ENCODE measurements at regions not wholly inside any gene's neighbourhood (a gene's known extent, or its start where the extent isn't known, plus 50 kb on each side); places are given as distances from the start of the nearest gene placed in this dataset.

DNA sequence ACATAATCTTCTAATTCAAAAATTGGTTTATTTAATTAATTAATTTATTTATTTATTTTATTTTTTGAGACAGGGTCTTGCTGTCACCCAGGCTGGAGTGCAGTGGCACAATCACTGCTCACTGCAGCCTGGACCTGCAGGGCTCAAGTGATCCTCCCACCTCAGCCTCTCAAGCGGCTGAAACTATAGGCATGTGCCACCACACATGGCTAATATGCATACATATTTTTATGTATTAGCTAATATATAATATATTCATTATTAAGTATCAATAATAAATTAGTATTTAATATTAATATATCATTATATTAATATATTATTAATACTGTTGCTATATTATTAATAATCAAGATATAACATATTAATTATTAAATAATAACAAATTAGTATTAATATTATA lies 406.7 kb downstream of the GPATCH2 start:
- TF ChIP-seq, protein P1, sequence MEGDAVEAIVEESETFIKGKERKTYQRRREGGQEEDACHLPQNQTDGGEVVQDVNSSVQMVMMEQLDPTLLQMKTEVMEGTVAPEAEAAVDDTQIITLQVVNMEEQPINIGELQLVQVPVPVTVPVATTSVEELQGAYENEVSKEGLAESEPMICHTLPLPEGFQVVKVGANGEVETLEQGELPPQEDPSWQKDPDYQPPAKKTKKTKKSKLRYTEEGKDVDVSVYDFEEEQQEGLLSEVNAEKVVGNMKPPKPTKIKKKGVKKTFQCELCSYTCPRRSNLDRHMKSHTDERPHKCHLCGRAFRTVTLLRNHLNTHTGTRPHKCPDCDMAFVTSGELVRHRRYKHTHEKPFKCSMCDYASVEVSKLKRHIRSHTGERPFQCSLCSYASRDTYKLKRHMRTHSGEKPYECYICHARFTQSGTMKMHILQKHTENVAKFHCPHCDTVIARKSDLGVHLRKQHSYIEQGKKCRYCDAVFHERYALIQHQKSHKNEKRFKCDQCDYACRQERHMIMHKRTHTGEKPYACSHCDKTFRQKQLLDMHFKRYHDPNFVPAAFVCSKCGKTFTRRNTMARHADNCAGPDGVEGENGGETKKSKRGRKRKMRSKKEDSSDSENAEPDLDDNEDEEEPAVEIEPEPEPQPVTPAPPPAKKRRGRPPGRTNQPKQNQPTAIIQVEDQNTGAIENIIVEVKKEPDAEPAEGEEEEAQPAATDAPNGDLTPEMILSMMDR (IDR thresholded peaks at IDR 0.05; ENCODE audit: low read depth, low read length, poor library complexity, severe bottlenecking): no peak
- TF ChIP-seq EZH2phosphoT487 (IDR thresholded peaks at IDR 0.05; ENCODE audit: borderline replicate concordance, low read length): no peak

All from DOHH2 (cell line).